ENCODE measurements at regions not wholly inside any gene's neighbourhood (a gene's known extent, or its start where the extent isn't known, plus 50 kb on each side); places are given as distances from the start of the nearest gene placed in this dataset.

DNA sequence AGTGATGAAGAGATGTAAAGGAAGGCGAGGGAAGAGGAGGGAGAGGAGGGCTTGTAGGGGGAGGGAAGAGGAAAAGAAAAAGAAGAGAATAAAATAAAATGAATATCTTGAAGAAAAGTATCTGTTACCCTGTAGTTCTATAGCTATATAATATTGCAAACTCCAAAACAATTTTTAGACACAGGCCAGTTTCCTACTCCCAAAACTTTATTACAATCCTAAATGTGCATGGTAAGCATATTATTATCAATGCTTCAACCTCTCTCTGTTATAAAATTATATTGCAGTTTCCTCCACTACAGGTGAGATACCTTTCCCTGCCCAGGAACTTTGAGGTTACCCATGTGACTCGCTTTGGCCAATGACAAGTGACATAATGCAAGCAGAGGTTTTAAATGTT lies 1351.6 kb upstream of the NRXN1 start:
- no peaks in the 10 kb centered on the region for H3K9me1 ChIP-seq (ENCODE audit: control insufficient read depth, extremely low read depth, insufficient read depth, low read length)
- no peak overlapping the region for H3K4me3 ChIP-seq (ENCODE audit: control insufficient read depth in 2 of 3, extremely low read depth in 1 of 3, insufficient read depth in 2 of 3, low read depth in 1 of 3, low read length in 3 of 3)
- no peaks in the 10 kb centered on the region for H3K4me1 ChIP-seq (ENCODE audit: control insufficient read depth, extremely low read depth, insufficient read depth, low read length)
- H4K20me1 ChIP-seq (ENCODE audit: control insufficient read depth, extremely low read depth, insufficient read depth, low read length) = no peaks in the 10 kb centered on the region
- H2AFZ ChIP-seq (ENCODE audit: control insufficient read depth, low read length) = no peak overlapping the region
- DNase-seq (ENCODE audit: low read depth, low spot score) (no peak), FAIRE-seq (no peak)
- H3K4me2 ChIP-seq (ENCODE audit: control insufficient read depth, extremely low read depth, insufficient read depth, low read depth, low read length) = no peak overlapping the region
- no peak overlapping the region for H3K9ac ChIP-seq (ENCODE audit: control insufficient read depth, extremely low read depth, insufficient read depth, low read length)
- dilution Hi-C loops (cut with MboI; ENCODE audit: extremely low pct_ligation_motif_present, low sequenced_read_pairs) = no loop called here
- no peaks in the 10 kb centered on the region for H3K79me2 ChIP-seq (ENCODE audit: control insufficient read depth, insufficient read depth, low read length)
- H3K27me3 ChIP-seq (ENCODE audit: control insufficient read depth, extremely low read depth, insufficient read depth, low read length) = no peaks in the 10 kb centered on the region
- TF ChIP-seq, protein P1, sequence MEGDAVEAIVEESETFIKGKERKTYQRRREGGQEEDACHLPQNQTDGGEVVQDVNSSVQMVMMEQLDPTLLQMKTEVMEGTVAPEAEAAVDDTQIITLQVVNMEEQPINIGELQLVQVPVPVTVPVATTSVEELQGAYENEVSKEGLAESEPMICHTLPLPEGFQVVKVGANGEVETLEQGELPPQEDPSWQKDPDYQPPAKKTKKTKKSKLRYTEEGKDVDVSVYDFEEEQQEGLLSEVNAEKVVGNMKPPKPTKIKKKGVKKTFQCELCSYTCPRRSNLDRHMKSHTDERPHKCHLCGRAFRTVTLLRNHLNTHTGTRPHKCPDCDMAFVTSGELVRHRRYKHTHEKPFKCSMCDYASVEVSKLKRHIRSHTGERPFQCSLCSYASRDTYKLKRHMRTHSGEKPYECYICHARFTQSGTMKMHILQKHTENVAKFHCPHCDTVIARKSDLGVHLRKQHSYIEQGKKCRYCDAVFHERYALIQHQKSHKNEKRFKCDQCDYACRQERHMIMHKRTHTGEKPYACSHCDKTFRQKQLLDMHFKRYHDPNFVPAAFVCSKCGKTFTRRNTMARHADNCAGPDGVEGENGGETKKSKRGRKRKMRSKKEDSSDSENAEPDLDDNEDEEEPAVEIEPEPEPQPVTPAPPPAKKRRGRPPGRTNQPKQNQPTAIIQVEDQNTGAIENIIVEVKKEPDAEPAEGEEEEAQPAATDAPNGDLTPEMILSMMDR (optimal IDR thresholded peaks at IDR 0.05 in 1 of 3, IDR thresholded peaks at IDR 0.05 in 1 of 3, conservative IDR thresholded peaks at IDR 0.05 in 1 of 3; ENCODE audit: extremely low read depth in 1 of 3, insufficient read depth in 2 of 3, low read length in 3 of 3) = no peak
- no peak overlapping the region for H3K27ac ChIP-seq (ENCODE audit: control insufficient read depth, insufficient read depth, low read length)
- H3K36me3 ChIP-seq (ENCODE audit: control insufficient read depth in 2 of 2, extremely low read depth in 1 of 2, insufficient read depth in 2 of 2, low read length in 2 of 2) = no peaks in the 10 kb centered on the region
- H3K9me3 ChIP-seq (ENCODE audit: control insufficient read depth, low read depth, low read length) = no peaks in the 10 kb centered on the region

DNA sequence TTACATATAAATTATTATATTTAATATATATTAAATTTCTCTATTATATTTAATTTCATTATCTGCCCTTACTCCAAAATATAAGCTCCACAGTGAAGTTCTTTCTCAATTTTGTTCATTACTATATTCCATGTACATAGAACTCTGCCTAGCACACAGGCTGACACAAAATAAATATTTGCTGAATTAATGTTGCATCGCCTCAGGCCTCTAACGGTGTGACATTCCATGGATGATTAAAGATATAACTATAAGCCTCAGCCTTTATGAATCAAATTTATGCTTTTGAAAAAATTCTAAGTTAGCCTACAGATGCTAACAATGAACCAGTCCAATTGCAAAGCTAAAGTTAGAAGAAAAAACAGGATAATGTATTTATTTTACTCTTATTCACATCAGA lies 1337.2 kb upstream of the NRXN1 start:
- Histone ChIP-seq H3K4me3 (ENCODE audit: control insufficient read depth in 2 of 3, extremely low read depth in 1 of 3, insufficient read depth in 2 of 3, low read depth in 1 of 3, low read length in 3 of 3) (no peak overlapping the region), H3K9me1 (ENCODE audit: control insufficient read depth, extremely low read depth, insufficient read depth, low read length) (no peaks in the 10 kb centered on the region), H3K36me3 (ENCODE audit: control insufficient read depth in 2 of 2, extremely low read depth in 1 of 2, insufficient read depth in 2 of 2, low read length in 2 of 2) (no peaks in the 10 kb centered on the region), H3K79me2 (ENCODE audit: control insufficient read depth, insufficient read depth, low read length) (no peaks in the 10 kb centered on the region), H3K27ac (ENCODE audit: control insufficient read depth, insufficient read depth, low read length) (no peak overlapping the region), H2AFZ (ENCODE audit: control insufficient read depth, low read length) (no peak overlapping the region), H3K9ac (ENCODE audit: control insufficient read depth, extremely low read depth, insufficient read depth, low read length) (no peak overlapping the region), H3K4me1 (ENCODE audit: control insufficient read depth, extremely low read depth, insufficient read depth, low read length) (no peaks in the 10 kb centered on the region), H3K27me3 (ENCODE audit: control insufficient read depth, extremely low read depth, insufficient read depth, low read length) (no peaks in the 10 kb centered on the region), H3K4me2 (ENCODE audit: control insufficient read depth, extremely low read depth, insufficient read depth, low read depth, low read length) (no peak overlapping the region), H3K9me3 (ENCODE audit: control insufficient read depth, low read depth, low read length) (no peaks in the 10 kb centered on the region), H4K20me1 (ENCODE audit: control insufficient read depth, extremely low read depth, insufficient read depth, low read length) (no peaks in the 10 kb centered on the region)
- TF ChIP-seq, protein P1 (optimal IDR thresholded peaks at IDR 0.05 in 1 of 3, IDR thresholded peaks at IDR 0.05 in 1 of 3, conservative IDR thresholded peaks at IDR 0.05 in 1 of 3; ENCODE audit: extremely low read depth in 1 of 3, insufficient read depth in 2 of 3, low read length in 3 of 3) = no peak
- no peak for TF ChIP-seq EZH2 (IDR thresholded peaks at IDR 0.05; ENCODE audit: low read length)
- DNase-seq (ENCODE audit: low read depth, low spot score) (no peak), FAIRE-seq (no peak)
- dilution Hi-C loops (cut with MboI; ENCODE audit: extremely low pct_ligation_motif_present, low sequenced_read_pairs) = no loop called here
